HG02763 (cell line): ENCODE measurements at regions not wholly inside any gene's neighbourhood (a gene's known extent, or its start where the extent isn't known, plus 50 kb on each side); places are given as distances from the start of the nearest gene placed in this dataset.

ENCODE experiments used
- ATAC-seq: cut with Tn5 transposase; IDR thresholded peaks from one replicate; pipeline ENCODE4 v1.9.1; 2021; ENCODE audit warnings: mild to moderate bottlenecking, moderate library complexity; ENCODE audit not compliant: unreplicated experiment

DNA sequence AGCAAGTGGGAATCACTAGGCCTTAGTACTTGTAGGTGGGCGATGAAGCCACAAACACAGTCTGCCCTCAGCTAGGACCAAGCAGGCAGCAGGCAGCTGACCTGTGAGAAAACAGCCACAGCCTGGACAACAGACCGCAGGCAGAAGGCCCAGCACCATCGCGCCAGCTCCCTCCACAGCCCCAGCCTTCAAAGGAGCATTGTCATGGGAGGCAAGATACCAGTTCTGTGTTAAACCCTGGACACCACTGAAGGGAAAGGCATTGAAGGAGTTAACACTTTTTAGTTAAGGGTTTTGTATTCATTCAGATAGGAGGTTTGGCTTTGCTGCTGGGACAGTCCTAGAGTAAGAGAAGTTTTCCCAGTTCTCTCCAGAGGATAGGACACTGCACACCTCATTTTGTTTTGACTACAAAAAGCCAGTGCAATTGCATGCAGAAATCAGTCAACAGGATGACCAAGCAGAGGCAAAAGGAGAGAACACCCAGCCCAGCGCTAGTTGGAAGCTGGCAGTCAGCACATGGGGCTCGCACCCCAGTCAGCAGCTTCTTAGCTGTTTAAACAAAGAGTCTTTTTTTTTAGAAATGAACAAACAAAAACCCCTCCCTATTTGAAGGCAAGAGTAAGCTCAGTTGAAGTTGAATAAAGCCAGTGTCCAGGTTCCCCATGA, 286.1 kb upstream of the TPM1 start:
- no peak for ATAC-seq

GRCh38 chr15:62756995-62757360, 285.6 kb upstream of the TPM1 start:
- ATAC-seq = no peak

DNA sequence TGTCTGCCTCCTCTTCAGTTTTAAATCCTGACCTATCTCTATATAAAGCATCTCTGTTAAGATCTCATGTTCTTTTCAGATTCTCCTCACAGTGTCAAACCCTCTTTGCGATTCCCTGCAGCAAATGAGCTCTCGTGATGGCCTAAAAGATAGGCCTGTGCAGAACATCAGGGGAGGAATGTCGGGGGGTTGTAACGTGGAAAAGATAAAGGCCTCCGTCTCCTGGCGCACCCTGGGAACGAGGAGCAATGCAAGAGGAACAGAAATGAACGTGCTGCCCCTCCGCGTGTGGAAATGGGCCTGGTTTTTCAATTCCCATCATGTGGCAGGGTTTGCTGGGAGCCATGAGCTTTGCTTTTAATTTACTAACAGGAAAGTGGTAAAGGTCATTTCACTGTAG, 285.0 kb upstream of the TPM1 start:
- no peak for ATAC-seq

DNA sequence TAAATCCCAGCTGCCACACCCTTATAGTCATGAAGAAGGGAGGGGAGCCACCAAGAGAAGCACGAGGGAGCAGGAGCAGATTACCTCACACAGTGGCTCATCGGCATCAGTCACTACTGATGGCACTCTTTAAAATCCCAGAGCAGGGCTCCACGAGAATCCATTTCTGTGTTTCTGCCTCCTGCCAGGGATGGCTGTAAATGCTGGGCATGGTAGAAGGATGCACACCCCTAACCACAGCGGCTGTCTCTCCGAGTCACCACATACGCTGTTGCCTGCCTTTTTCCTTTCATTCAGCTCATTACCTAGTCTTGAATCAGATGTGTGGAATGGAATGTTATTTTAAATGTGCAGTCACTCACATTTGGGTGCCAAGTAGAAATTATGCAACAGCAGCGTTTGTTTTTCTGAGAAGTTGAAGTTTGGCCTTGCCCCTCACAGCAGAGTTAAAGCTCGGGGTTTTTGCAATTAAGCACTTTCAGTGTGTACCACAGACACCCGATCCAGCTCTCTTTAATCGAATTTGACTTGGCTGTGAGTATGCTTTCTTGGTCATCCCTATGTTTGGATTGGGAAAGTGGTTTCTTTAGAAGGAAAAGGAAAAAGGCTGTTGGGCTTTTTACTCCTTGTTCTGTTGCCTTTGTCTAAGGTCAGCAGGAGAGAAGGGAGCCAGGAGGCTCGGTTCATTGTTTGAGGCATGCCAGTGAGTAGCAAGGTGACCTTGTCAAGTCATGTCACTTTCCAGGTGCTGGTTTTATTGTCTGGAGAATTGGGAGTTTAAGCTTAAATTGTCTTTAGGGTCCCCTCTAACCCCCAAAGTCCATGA, 284.2 kb upstream of the TPM1 start:
- ATAC-seq = no peak

DNA sequence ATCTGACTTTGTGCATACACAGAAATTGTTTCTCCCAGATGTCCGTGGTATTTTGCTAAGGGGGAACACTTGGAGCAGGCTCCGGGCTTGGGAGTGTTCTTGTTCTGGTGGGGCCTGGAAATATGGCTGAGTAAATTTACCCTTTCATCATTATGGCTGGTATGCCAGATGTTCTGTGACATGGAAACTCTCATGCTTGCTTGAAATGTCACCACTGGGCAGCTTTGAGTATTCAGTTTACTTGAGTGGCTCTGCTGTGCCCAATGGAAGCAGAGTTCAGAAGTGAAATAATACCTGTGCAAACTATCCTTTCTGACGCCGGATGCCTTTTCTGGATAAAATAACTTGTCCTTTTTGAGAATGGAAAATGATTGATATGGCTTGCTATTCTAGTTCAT, 283.6 kb upstream of the TPM1 start:
- no peak for ATAC-seq

GRCh38 chr15:62760538-62760937, 282.0 kb upstream of the TPM1 start:
- no peak for ATAC-seq

DNA sequence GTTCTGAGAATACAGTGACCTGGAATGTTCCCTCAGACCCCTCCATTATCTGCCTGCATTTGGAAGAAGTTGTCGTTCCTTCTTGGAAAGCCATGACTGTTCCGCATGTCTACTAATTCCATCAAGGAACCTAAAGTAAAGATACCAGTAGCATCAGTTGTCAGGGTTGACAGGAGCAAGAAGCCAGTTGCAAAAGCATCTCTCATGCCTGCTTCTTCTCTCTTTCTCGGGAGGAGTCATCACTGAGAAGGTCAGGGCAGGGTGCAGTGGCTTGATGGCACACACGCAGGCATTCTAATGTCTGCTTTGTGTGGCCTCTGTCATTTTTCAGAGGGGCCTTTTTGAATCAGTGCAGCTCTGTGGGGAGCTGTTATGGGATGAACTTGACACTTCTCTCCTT, 276.6 kb upstream of the TPM1 start:
- no peak for ATAC-seq

- ATAC-seq = no peak
Measured at GRCh38 chr15:62766599-62766998, 275.9 kb upstream of the TPM1 start.

GRCh38 chr15:62769604-62770003, 272.9 kb upstream of the TPM1 start:
- no peak for ATAC-seq

DNA sequence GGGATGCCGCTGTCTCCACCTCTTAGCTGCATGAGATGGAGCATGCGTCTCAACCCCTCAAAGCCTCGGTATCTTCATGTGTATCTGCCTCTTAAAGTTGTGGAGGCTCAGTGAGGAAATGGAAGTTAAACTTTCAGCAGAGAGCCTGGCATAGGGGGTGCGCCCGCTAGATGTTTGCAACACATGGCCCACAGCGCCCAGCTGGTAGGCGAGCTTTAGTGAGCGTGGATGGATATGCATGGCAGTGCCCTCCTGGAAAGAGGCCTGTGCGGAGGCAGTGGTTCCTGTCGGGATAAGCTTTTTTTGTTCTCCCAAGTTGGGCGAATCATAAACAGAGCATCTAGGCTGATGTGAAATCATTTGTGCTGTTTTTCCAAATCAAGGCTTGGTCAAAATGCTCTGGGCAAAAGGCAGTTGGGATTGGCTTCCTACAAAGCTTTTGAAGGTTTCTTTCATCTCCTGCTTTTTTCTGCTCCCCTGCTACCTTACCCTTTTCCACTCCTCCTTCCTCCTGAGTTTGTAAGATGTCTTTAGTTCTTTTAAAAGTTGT, 272.4 kb upstream of the TPM1 start:
- ATAC-seq = no peak

DNA sequence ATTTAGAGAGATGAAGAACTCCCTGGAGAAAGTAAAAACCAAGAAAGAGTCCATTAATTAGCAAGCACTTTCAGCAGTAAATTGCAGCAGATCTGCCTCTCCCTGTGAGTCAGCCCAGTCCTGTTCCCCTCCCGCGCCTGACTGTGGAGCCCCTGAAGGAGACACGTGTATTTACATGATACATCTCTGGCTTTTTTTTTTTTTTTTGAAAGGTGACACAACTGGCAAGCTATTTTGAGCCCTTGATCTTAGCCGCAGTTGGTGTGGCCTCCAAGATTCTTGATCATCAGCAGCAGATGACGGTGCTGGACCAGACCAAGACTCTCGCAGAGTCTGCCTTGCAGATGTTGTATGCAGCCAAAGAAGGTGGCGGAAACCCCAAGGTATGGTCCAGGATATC, 271.8 kb upstream of the TPM1 start:
- no peak for ATAC-seq

DNA sequence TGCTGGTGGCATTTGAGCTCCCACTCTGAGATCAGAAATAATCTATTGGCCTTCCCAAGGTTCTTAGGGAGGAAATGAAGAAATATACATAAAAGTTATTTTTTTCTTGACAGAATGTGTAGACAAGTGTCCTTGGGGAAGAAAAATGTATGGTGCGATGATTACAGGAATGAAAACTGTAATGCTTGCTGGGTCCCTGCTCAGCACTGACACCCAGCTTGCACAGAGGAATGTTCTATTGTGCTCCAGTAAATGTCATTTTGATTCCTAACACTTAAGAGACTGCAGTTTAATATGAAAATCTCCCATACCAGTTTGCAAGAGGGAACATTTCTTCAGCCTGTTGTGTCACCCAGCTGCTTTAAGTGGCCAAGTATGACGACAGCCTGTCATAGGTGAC, 271.3 kb upstream of the TPM1 start:
- no peak for ATAC-seq

GRCh38 chr15:62773369-62774165, 269.0 kb upstream of the TPM1 start:
- no peak for ATAC-seq

GRCh38 chr15:62775932-62776331, 266.6 kb upstream of the TPM1 start:
- ATAC-seq = no peak

GRCh38 chr15:62777671-62778070, 264.9 kb upstream of the TPM1 start:
- no peak for ATAC-seq

GRCh38 chr15:62779036-62779770, 263.3 kb upstream of the TPM1 start:
- ATAC-seq = no peak

GRCh38 chr15:62779899-62780298, 262.6 kb upstream of the TPM1 start:
- ATAC-seq = no peak

DNA sequence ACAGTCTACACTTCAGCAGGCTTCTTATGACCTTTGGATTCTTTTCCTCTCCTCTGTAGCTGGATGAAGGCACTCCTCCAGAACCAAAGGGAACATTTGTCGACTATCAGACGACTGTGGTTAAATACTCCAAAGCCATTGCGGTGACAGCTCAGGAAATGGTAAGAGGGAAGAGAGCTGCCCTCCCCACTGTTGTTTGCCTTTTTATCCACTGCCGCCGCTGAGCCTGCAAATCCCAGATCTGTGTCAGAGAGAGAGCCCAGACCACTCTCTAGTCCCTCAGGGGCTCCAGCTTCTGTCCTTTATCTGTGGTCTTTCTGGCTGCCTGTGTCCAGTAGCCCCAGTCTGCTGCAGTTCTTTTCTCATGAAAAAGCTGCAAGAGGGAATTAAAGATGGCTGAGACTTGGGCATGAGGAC, 261.5 kb upstream of the TPM1 start:
- no peak for ATAC-seq

DNA sequence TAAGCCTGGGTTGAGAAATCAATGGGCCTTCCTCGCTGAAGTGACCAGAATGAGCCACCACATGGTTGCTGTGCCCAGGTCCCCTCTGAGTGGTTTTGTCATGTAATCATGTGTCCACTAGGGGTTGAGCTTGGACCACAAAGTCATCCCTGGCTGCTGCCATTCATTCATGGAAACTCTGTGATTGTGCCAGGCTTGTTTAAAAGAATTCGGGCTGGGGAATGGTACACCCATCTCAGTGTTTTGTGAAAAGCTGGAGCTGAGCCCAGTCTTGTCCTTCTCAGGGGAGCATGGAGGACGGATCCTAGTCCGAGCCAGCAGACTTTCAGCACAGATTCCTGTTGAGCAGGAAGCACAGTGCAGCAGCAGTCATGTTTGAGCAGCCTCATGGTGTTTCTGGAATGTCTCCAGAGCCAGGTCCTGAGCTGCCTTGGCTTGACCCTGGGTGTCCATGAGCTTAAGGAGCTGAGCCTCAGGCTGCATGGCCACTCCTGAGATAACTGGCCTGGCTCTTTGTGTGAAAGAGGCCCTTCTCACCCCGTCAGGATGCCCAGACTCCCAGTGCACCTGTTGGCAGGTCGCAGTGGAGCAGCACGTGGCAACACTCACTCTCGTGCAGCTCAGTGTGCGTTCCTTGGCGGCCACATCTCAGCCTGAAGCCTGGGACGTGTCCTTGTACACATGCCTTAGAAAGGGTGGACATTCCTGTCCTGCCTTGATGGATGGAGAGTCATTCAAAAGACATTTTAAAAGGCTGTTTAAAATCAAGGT, 260.3 kb upstream of the TPM1 start:
- ATAC-seq = no peak

DNA sequence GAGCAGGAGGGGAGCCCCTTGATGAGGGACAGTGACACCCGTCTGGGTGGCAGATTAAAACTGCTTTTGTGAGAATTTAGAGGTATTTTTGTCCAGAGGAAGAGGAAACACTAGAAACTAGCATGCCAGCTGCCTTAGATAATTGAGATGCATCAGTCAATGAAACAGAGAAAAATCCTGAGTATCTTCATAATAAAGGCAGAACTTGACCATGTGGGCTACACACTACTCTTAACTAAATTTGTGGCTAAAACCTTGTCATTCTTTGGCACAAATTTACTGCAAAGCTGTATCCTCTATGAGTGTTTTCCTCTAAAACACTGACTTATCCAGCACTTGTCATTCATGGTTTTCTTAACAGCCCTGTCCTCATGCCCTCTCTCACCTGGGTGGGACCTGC, 259.7 kb upstream of the TPM1 start:
- no peak for ATAC-seq
